ENCODE measurements at regions not wholly inside any gene's neighbourhood (a gene's known extent, or its start where the extent isn't known, plus 50 kb on each side); places are given as distances from the start of the nearest gene placed in this dataset.

GRCh38 chr18:1653873-1654272, 749.2 kb downstream of the ADCYAP1 start:
- no peaks in the 10 kb centered on the region for H3K27me3 Mint-ChIP-seq
- no peak for DNase-seq (ENCODE audit: low spot score, unreplicated experiment)
- H3K9me3 Mint-ChIP-seq (ENCODE audit: low read depth) = no peaks in the 10 kb centered on the region
- no peak overlapping the region for H3K27ac Mint-ChIP-seq
- TF ChIP-seq, protein P1, sequence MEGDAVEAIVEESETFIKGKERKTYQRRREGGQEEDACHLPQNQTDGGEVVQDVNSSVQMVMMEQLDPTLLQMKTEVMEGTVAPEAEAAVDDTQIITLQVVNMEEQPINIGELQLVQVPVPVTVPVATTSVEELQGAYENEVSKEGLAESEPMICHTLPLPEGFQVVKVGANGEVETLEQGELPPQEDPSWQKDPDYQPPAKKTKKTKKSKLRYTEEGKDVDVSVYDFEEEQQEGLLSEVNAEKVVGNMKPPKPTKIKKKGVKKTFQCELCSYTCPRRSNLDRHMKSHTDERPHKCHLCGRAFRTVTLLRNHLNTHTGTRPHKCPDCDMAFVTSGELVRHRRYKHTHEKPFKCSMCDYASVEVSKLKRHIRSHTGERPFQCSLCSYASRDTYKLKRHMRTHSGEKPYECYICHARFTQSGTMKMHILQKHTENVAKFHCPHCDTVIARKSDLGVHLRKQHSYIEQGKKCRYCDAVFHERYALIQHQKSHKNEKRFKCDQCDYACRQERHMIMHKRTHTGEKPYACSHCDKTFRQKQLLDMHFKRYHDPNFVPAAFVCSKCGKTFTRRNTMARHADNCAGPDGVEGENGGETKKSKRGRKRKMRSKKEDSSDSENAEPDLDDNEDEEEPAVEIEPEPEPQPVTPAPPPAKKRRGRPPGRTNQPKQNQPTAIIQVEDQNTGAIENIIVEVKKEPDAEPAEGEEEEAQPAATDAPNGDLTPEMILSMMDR (IDR thresholded peaks at IDR 0.05; ENCODE audit: unreplicated experiment) = no peak
- H3K4me1 Mint-ChIP-seq (ENCODE audit: low read depth) = no peaks in the 10 kb centered on the region
- no peak overlapping the region for H3K4me3 Mint-ChIP-seq (ENCODE audit: low read depth)
- H3K36me3 Mint-ChIP-seq (ENCODE audit: insufficient read depth) = no peaks in the 10 kb centered on the region

DNA sequence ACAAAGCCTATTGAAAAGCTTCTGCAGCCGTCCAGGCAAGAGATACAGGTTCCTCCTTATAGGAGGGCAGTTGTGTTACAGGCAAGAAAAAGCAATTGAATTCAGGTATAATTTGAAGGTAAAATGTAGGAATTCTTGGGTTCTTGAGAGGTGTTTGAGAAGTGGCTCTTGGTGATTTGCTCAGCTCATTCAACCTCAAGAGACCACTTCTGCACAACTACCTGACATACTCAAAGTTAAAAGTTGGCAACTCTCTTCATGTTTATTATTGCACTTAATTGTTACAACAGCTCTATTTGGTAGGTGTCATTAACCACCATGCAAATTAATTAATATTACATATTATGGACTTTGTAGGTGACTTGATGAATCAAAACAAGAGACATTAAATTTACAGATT, 753.2 kb downstream of the ADCYAP1 start:
- H3K27me3 Mint-ChIP-seq = no peaks in the 10 kb centered on the region
- TF ChIP-seq, protein P1 (IDR thresholded peaks at IDR 0.05; ENCODE audit: unreplicated experiment) = no peak
- H3K36me3 Mint-ChIP-seq (ENCODE audit: insufficient read depth) = no peaks in the 10 kb centered on the region
- no peaks in the 10 kb centered on the region for H3K9me3 Mint-ChIP-seq (ENCODE audit: low read depth)
- no peak overlapping the region for H3K4me3 Mint-ChIP-seq (ENCODE audit: low read depth)
- no peak for DNase-seq (ENCODE audit: low spot score, unreplicated experiment)
- H3K4me1 Mint-ChIP-seq (ENCODE audit: low read depth) = peaks cover 3% of the 10 kb centered on the region
- H3K27ac Mint-ChIP-seq = no peak overlapping the region

DNA sequence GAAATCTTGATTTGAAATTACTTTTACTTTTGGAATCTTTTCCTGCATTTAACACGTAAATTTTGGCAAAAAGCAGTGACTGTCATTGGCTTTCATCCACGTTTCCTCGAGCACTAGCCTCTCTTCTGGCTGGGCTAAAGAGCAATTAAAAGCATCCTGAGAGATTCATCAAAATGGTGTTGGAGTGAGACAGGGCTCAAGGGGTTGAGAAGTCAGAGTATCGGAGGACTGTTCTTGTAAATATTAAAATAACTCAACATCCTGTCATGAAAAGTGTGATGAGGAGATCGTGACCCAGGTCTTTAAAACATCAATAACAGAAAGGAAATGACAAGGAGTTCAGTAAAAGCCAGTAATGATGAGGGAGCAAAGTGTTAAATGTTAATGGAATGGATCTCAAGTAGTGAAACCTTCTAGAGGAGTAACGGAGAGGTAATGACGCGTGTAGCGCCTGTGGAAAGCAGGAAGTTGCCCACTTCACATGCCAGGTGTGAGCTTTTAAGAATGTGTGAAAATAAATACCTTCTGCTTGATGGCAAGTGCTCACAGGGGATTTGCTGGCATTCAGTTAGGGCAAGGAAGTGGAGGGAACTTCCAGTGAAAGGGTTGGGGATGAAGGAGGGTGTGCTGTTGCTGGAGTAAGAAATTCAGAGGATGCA, 754.4 kb downstream of the ADCYAP1 start:
- no peak overlapping the region for H3K4me3 Mint-ChIP-seq (ENCODE audit: low read depth)
- H3K4me1 Mint-ChIP-seq (ENCODE audit: low read depth) = peaks cover 3% of the 10 kb centered on the region
- DNase-seq (ENCODE audit: low spot score, unreplicated experiment) = no peak
- no peaks in the 10 kb centered on the region for H3K36me3 Mint-ChIP-seq (ENCODE audit: insufficient read depth)
- no peaks in the 10 kb centered on the region for H3K27me3 Mint-ChIP-seq
- H3K9me3 Mint-ChIP-seq (ENCODE audit: low read depth) = no peaks in the 10 kb centered on the region
- H3K27ac Mint-ChIP-seq = no peak overlapping the region
- TF ChIP-seq, protein P1 (IDR thresholded peaks at IDR 0.05; ENCODE audit: unreplicated experiment) = no peak

- no peak overlapping the region for H3K4me3 Mint-ChIP-seq (ENCODE audit: low read depth)
- H3K9me3 Mint-ChIP-seq (ENCODE audit: low read depth) = no peaks in the 10 kb centered on the region
- DNase-seq (ENCODE audit: low spot score, unreplicated experiment) = peak; percentile 22
- no peaks in the 10 kb centered on the region for H3K36me3 Mint-ChIP-seq (ENCODE audit: insufficient read depth)
- TF ChIP-seq, protein P1 (IDR thresholded peaks at IDR 0.05; ENCODE audit: unreplicated experiment) = peak; percentile 77
- H3K4me1 Mint-ChIP-seq (ENCODE audit: low read depth) = peaks cover 14% of the 10 kb centered on the region
- H3K27me3 Mint-ChIP-seq = no peaks in the 10 kb centered on the region
- no peak overlapping the region for H3K27ac Mint-ChIP-seq
Measured at GRCh38 chr18:1663879-1664705, 759.4 kb downstream of the ADCYAP1 start.

GRCh38 chr18:1665079-1665478, 760.4 kb downstream of the ADCYAP1 start:
- Mint-ChIP-seq H3K4me1 (ENCODE audit: low read depth) (peaks cover 11% of the 10 kb centered on the region), H3K27ac (no peak overlapping the region), H3K36me3 (ENCODE audit: insufficient read depth) (no peaks in the 10 kb centered on the region), H3K27me3 (no peaks in the 10 kb centered on the region), H3K9me3 (ENCODE audit: low read depth) (peaks cover 2% of the 10 kb centered on the region), H3K4me3 (ENCODE audit: low read depth) (no peak overlapping the region)
- TF ChIP-seq, protein P1 (IDR thresholded peaks at IDR 0.05; ENCODE audit: unreplicated experiment) = no peak
- no peak for DNase-seq (ENCODE audit: low spot score, unreplicated experiment)
